H9 (cell line): ENCODE measurements at regions not wholly inside any gene's neighbourhood (a gene's known extent, or its start where the extent isn't known, plus 50 kb on each side); places are given as distances from the start of the nearest gene placed in this dataset.

ENCODE experiments used
- DNase-seq: peaks from one replicate; pipeline ENCODE4 v3.0.0-alpha.2; 2017
- H2AFZ ChIP-seq: one replicate; pipeline ENCODE4 v1.6.1; 2013; ENCODE audit warnings: mild to moderate bottlenecking, low read length, control low read depth, moderate library complexity
- H2AK5ac ChIP-seq: 2 replicates; pipeline ENCODE4 v1.6.1; 2013; ENCODE audit warnings: low read length, control low read depth, mixed read lengths; ENCODE audit not compliant: insufficient read length
- H2BK120ac ChIP-seq: one replicate; pipeline ENCODE4 v1.6.1; 2013; ENCODE audit warnings: low read depth, mild to moderate bottlenecking, low read length, control low read depth, inconsistent platforms; ENCODE audit not compliant: poor library complexity, severe bottlenecking
- H2BK12ac ChIP-seq: 2 replicates; pipeline ENCODE4 v1.6.1; 2013; ENCODE audit warnings: low read length, control low read depth, mixed read lengths, low read depth; ENCODE audit not compliant: insufficient read length
- H2BK15ac ChIP-seq: 2 replicates; pipeline ENCODE4 v1.6.1; 2013; ENCODE audit warnings: low read depth, low read length, control low read depth
- H2BK20ac ChIP-seq: one replicate; pipeline ENCODE4 v1.6.1; 2013; ENCODE audit warnings: low read depth, mild to moderate bottlenecking, low read length, control low read depth, inconsistent platforms; ENCODE audit not compliant: poor library complexity, severe bottlenecking
- H2BK5ac ChIP-seq: 2 replicates; pipeline ENCODE4 v1.6.1; 2013; ENCODE audit warnings: low read length, control low read depth, mixed read lengths; ENCODE audit not compliant: insufficient read length
- H3K14ac ChIP-seq: 2 replicates; pipeline ENCODE4 v1.6.1; 2013; ENCODE audit warnings: low read length, control low read depth; ENCODE audit not compliant: insufficient read depth
- H3K18ac ChIP-seq: 2 replicates; pipeline ENCODE4 v1.6.1; 2013; ENCODE audit warnings: low read depth, mild to moderate bottlenecking, mixed read lengths, low read length, control low read depth; ENCODE audit not compliant: insufficient read length
- H3K23ac ChIP-seq: 2 replicates; pipeline ENCODE4 v1.6.1; 2013; ENCODE audit warnings: low read length, control low read depth, mixed read lengths, low read depth; ENCODE audit not compliant: insufficient read length
- H3K23me2 ChIP-seq: 2 replicates; pipeline ENCODE4 v1.6.1; 2013; ENCODE audit warnings: low read depth, mild to moderate bottlenecking, mixed read lengths, low read length, control low read depth; ENCODE audit not compliant: insufficient read length, poor library complexity, severe bottlenecking
- H3K27ac ChIP-seq: 2 replicates; pipeline ENCODE4 v1.5.1; 2013; ENCODE audit warnings: low read length, control low read depth, mixed read lengths, low read depth; ENCODE audit not compliant: insufficient read length
- H3K27me3 ChIP-seq: 2 replicates; pipeline ENCODE4 v1.6.1; 2013; ENCODE audit warnings: low read length, control low read depth, inconsistent platforms; ENCODE audit not compliant: insufficient read depth
- H3K4ac ChIP-seq: 2 replicates; pipeline ENCODE4 v1.6.1; 2013; ENCODE audit warnings: low read depth, mild to moderate bottlenecking, control low read depth, inconsistent platforms, low read length, moderate library complexity
- H3K4me1 ChIP-seq: 2 replicates; pipeline ENCODE4 v1.6.1; 2013; ENCODE audit warnings: low read length, control low read depth, inconsistent platforms; ENCODE audit not compliant: insufficient read depth
- H3K4me2 ChIP-seq: 2 replicates; pipeline ENCODE4 v1.6.1; 2013; ENCODE audit warnings: low read length, control low read depth, mixed read lengths; ENCODE audit not compliant: insufficient read length, insufficient read depth
- H3K56ac ChIP-seq: 2 replicates; pipeline ENCODE4 v1.6.1; 2013; ENCODE audit warnings: low read depth, mild to moderate bottlenecking, mixed read lengths, low read length, control low read depth; ENCODE audit not compliant: insufficient read length
- H3K79me1 ChIP-seq: 2 replicates; pipeline ENCODE4 v1.6.1; 2013; ENCODE audit warnings: low read depth, mild to moderate bottlenecking, moderate library complexity, low read length, control low read depth, inconsistent platforms; ENCODE audit not compliant: insufficient read depth, poor library complexity, severe bottlenecking
- H3K79me2 ChIP-seq: 2 replicates; pipeline ENCODE4 v1.6.1; 2013; ENCODE audit warnings: low read length, control low read depth, inconsistent platforms; ENCODE audit not compliant: insufficient read depth
- H3K9ac ChIP-seq: 2 replicates; pipeline ENCODE4 v1.6.1; 2013; ENCODE audit warnings: low read length, control low read depth, mixed read lengths; ENCODE audit not compliant: insufficient read length; ENCODE audit errors: extremely low read depth
- H3K9me3 ChIP-seq: one replicate; pipeline ENCODE4 v1.6.1; 2013; ENCODE audit warnings: low read depth, low read length, inconsistent platforms; ENCODE audit not compliant: control insufficient read depth
- H3T11ph ChIP-seq: one replicate; pipeline ENCODE4 v1.6.1; 2013; ENCODE audit warnings: mild to moderate bottlenecking, low read length, control low read depth, inconsistent platforms
- H4K20me1 ChIP-seq: one replicate; pipeline ENCODE4 v1.6.1; 2013; ENCODE audit not compliant: control insufficient read depth, insufficient read length, insufficient read depth
- H4K5ac ChIP-seq: 2 replicates; pipeline ENCODE4 v1.6.1; 2013; ENCODE audit warnings: low read depth, mild to moderate bottlenecking, mixed read lengths, low read length, control low read depth; ENCODE audit not compliant: insufficient read length
- H4K8ac ChIP-seq: replicated peaks from 2 replicates; pipeline ENCODE4 v1.6.1; 2013; ENCODE audit warnings: low read length, control low read depth, mixed read lengths, low read depth; ENCODE audit not compliant: insufficient read length
- H4K91ac ChIP-seq: 2 replicates; pipeline ENCODE4 v1.6.1; 2013; ENCODE audit warnings: low read depth, mild to moderate bottlenecking, moderate library complexity, mixed read lengths, low read length, control low read depth; ENCODE audit not compliant: insufficient read length
- H3K27ac Mint-ChIP-seq, 3 experiments: 2 replicates in 2 of 3; 3 replicates in 1 of 3; pipeline ENCODE4 v1.8.0; 2020 to 2021; ENCODE audit warnings: mixed read lengths in 3 of 3, mild to moderate bottlenecking in 1 of 3, moderate library complexity in 1 of 3
- H3K27me3 Mint-ChIP-seq: 2 replicates; pipeline ENCODE4 v1.8.0; 2021; ENCODE audit warnings: low read depth, mild to moderate bottlenecking, moderate library complexity, mixed read lengths
- H3K36me3 Mint-ChIP-seq, 3 experiments: 2 replicates in 2 of 3; 3 replicates in 1 of 3; pipeline ENCODE4 v1.8.0; 2020 to 2021; ENCODE audit warnings: low read depth in 3 of 3, mixed read lengths in 3 of 3; ENCODE audit not compliant: insufficient read depth in 1 of 3
- H3K4me1 Mint-ChIP-seq, 2 experiments: 2 replicates each; pipeline ENCODE4 v1.8.0; 2020; ENCODE audit warnings: mixed read lengths in 2 of 2
- H3K4me3 Mint-ChIP-seq, 2 experiments: 2 replicates in 1 of 2; 3 replicates in 1 of 2; pipeline ENCODE4 v1.8.0; 2020 to 2021; ENCODE audit warnings: mild to moderate bottlenecking in 2 of 2, mixed read lengths in 2 of 2, moderate library complexity in 1 of 2
- H3K9me3 Mint-ChIP-seq, 2 experiments: 2 replicates in 1 of 2; 3 replicates in 1 of 2; pipeline ENCODE4 v1.8.0; 2020; ENCODE audit warnings: mild to moderate bottlenecking in 2 of 2, mixed read lengths in 2 of 2, moderate library complexity in 1 of 2
- CTCF ChIP-seq: fragments of 200-600 bp; sonication (generic); conservative IDR thresholded peaks from 3 replicates; pipeline ENCODE4 v1.8.0; 2021; ENCODE audit warnings: antibody characterized with exemption, mild to moderate bottlenecking
- WGBS: extraction: QIAGEN DNeasy Blood & Tissue Kit; methylation state at CpG from one replicate; pipeline ENCODE4 v1.1.7; 2013; ENCODE audit warnings: missing lambda C conversion rate, low lambda C conversion rate, mixed read lengths; ENCODE audit not compliant: insufficient read length; ENCODE audit errors: extremely low coverage; 5-methylcytosine and 5-hydroxymethylcytosine counted together

GRCh38 chr11:112514011-112514740, 253.5 kb upstream of the PLET1 start:
- Mint-ChIP-seq H3K36me3 (no peaks in the 10 kb centered on the region), H3K9me3 (no peaks in the 10 kb centered on the region), H3K4me3 (no peak overlapping the region), H3K27me3 (peaks cover 2% of the 10 kb centered on the region; the same call in 1 of the 2 replicates), H3K27ac (no peak overlapping the region), H3K4me1 (peaks cover 0 to 6% of the 10 kb centered on the region in 2 experiments; a peak in 2 of 4 replicates)
- no peaks in the 10 kb centered on the region for H4K20me1 ChIP-seq
- H3K79me2 ChIP-seq, result no peaks in the 10 kb centered on the region
- H3K9ac ChIP-seq, result no peak overlapping the region
- H3K9me3 ChIP-seq, result no peaks in the 10 kb centered on the region
- H3K14ac ChIP-seq, result no peak overlapping the region
- no peak for DNase-seq
- H3K18ac ChIP-seq, result no peak overlapping the region
- no peak overlapping the region for H4K91ac ChIP-seq
- no peak overlapping the region for H2AFZ ChIP-seq
- no peaks in the 10 kb centered on the region for H3K79me1 ChIP-seq
- no peaks in the 10 kb centered on the region for H3K23me2 ChIP-seq
- no peak overlapping the region for H4K5ac ChIP-seq
- H2BK15ac ChIP-seq, result no peak overlapping the region
- no peaks in the 10 kb centered on the region for H3K27me3 ChIP-seq
- H3K23ac ChIP-seq, result no peak overlapping the region
- H4K8ac ChIP-seq, result no peak overlapping the region
- no peak overlapping the region for H2BK20ac ChIP-seq
- no peak overlapping the region for H2BK120ac ChIP-seq
- H3K4ac ChIP-seq, result no peak overlapping the region
- no peak overlapping the region for H2BK5ac ChIP-seq
- H3K56ac ChIP-seq, result no peak overlapping the region
- no peaks in the 10 kb centered on the region for H3K4me1 ChIP-seq
- TF ChIP-seq CTCF, result no peak
- WGBS, result no CpG with 5 or more reads among the region's 5 CpGs
- H2AK5ac ChIP-seq, result no peak overlapping the region
- no peak overlapping the region for H3T11ph ChIP-seq
- H2BK12ac ChIP-seq, result no peak overlapping the region
- no peak overlapping the region for H3K4me2 ChIP-seq
- no peak overlapping the region for H3K27ac ChIP-seq
